Astrocyte of the spinal cord (primary cell): ENCODE measurements at regions not wholly inside any gene's neighbourhood (a gene's known extent, or its start where the extent isn't known, plus 50 kb on each side); places are given as distances from the start of the nearest gene placed in this dataset.

Source experiments
- DNase-seq: peaks from one replicate; pipeline ENCODE4 v3.0.0; 2011; ENCODE audit warnings: low read depth, low spot score
- H3K4me3 ChIP-seq: 2 replicates; pipeline ENCODE4 v1.5.1; 2011; ENCODE audit warnings: low read depth, mild to moderate bottlenecking, low read length, moderate library complexity
- in situ Hi-C: cut with HindIII; loops from 2 replicates; pipeline ENCODE4 v1.10.0; 2017; ENCODE audit warnings: low sequenced_read_pairs
- TF ChIP-seq, protein P1 (sequence below): IDR thresholded peaks from 2 replicates; pipeline ENCODE4 v1.5.1; 2012; ENCODE audit warnings: low read depth, mild to moderate bottlenecking, low read length, inconsistent platforms

DNA sequence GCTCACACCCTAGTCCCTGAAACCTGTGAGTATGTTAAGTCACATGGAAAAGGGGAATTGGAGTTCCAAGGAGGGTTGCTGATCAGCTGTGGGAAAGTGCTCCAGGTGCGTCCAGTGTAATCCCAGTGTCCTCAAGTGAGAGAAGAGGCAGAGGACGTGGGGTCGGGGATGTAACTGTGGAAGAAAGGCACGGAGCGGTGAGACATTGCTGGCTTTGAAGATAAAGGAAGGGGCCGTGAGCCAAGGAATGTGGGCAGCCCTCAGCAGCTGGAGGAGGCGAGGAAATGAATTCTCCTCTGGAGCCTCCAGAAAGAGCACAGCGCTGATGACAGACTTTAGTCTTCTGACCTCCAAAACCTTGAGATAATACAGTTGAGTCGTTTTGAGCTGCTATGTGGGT, 191.6 kb upstream of the TMEM132C start:
- TF ChIP-seq, protein P1, sequence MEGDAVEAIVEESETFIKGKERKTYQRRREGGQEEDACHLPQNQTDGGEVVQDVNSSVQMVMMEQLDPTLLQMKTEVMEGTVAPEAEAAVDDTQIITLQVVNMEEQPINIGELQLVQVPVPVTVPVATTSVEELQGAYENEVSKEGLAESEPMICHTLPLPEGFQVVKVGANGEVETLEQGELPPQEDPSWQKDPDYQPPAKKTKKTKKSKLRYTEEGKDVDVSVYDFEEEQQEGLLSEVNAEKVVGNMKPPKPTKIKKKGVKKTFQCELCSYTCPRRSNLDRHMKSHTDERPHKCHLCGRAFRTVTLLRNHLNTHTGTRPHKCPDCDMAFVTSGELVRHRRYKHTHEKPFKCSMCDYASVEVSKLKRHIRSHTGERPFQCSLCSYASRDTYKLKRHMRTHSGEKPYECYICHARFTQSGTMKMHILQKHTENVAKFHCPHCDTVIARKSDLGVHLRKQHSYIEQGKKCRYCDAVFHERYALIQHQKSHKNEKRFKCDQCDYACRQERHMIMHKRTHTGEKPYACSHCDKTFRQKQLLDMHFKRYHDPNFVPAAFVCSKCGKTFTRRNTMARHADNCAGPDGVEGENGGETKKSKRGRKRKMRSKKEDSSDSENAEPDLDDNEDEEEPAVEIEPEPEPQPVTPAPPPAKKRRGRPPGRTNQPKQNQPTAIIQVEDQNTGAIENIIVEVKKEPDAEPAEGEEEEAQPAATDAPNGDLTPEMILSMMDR, result no peak
- no peak for DNase-seq
- in situ Hi-C loops, result no loop called here
- H3K4me3 ChIP-seq, result no peak overlapping the region

DNA sequence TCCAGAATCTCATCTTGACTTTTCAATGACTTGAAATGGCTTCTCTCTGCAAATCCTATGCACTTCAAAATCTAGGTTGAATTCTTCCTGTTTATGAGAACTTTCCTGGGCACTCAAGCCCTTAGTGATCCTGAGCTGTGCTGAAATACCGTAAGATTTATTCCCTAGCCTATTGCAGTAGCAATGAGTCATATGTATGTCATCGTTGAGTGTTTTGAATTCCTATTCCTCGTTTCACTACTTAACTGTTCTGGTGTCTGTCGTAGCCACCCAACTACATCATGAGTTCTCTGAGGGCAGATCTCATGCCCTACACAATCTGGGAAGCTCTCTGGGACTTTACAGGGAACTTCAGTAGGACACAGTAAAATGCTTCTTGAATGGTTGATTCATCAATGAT, 190.8 kb upstream of the TMEM132C start:
- DNase-seq, result peak; percentile 88
- H3K4me3 ChIP-seq, result no peak overlapping the region
- in situ Hi-C loops, result no loop called here
- TF ChIP-seq, protein P1, result no peak

DNA sequence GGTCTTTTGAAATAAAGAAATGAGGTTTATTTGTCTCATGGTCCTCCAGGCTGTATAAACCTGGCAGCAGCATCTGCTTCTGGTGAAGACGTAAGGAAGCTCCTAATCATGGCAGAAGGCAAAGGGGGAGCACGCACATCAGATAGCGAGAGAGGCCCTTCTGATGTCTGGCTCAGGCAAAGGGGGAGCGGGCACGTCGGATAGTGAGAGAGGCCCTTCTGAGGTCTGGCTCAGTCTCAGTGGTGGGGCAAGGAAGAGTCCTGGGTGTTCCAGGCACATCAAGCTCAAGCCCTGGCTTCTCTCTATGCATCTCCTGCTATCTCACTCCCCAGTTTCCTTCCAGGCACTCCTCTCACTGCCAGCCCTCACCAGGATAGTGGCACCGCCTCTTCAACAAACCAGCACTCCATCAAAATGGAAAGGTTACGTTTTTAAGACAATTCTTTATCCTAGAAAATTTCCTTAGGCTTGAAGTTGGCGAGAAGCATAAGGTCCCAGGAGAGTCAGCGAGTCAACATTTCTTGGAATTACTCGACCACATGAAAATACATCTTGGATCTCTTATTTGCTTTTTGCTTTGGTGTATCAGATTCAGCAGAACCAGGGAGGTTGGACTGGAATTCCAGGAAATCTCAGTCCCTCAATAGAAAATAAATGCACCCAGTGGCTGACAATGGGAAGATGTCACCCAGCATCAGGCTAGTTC, 189.6 kb upstream of the TMEM132C start:
- H3K4me3 ChIP-seq, result no peak overlapping the region
- TF ChIP-seq, protein P1, result no peak
- no peak for DNase-seq
- in situ Hi-C loops, result no loop called here

DNA sequence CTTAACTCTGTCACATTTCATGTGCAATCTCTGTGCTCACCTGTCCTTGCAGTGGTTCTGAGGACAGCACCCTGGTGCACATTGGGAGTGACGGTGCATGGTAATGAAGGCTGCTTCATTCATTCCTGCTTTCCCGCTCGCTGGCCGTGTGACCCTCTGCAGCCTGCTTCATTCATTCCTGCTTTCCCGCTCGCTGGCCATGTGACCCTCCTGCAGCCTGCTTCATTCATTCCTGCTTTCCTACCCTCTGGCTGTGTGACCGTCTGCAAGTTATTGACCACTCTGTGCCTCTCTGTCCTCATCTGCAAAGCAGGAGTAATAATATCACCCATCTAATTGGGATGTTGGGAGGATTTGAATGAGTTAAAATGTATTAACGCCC, 189.1 kb upstream of the TMEM132C start:
- DNase-seq, result no peak
- TF ChIP-seq, protein P1, result no peak
- in situ Hi-C loops, result no loop called here
- no peak overlapping the region for H3K4me3 ChIP-seq

DNA sequence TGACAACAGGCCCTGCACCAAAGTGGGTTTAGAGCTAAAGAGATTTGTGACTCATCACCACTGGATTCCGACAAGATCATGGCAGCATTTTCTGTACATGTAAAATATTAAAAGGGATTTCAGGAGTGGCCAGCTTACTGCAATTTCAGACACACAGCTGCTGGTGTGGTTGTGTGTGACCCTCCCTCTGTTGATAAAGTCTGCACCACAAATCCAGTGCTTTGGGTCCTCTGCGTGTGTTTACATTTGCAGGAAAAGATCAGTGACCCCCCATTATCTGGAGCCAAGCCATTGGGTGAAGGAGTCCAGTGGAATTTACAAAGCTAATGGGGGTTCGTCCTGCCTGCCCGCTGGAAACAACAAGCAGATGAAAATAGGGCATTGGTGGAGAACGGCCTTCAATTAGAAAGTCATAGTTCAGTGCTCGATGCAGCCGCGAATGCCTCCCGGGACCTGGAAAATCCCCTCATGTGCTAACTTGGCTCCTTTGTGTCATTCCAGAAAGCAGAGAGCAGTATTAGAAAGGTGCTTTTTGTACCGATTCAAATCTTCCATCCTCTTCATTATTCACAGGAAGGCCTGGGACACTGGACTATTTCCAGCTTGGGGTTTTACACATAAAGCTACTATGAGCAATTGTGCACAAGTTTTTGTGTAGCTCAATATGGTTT, 188.5 kb upstream of the TMEM132C start:
- DNase-seq, result peak; percentile 47
- TF ChIP-seq, protein P1, result no peak
- in situ Hi-C loops, result no loop called here
- no peak overlapping the region for H3K4me3 ChIP-seq

DNA sequence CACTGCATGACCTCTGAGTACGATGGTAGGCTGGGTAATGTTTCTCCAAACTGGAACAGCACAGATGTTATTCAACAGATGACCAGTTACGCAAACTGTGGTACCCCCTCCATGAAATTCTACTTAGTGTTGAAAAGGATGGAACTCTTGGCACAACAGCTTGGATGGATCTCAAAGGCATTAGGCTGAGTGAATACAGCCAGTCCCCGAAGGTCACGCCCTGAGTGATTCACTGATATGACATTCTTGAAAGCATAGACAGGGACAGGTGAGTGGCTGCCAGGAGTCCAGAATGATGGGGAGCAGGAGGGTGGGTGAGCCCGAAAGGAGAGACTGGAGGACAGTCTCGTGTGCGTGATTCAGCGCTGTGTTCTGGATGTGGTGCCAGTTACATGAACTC, 187.5 kb upstream of the TMEM132C start:
- in situ Hi-C loops, result no loop called here
- TF ChIP-seq, protein P1, result no peak
- DNase-seq, result no peak
- H3K4me3 ChIP-seq, result no peak overlapping the region
